MV-4-11 (cell line): ENCODE measurements at regions not wholly inside any gene's neighbourhood (a gene's known extent, or its start where the extent isn't known, plus 50 kb on each side); places are given as distances from the start of the nearest gene placed in this dataset.
"Not testable (repeated sequence)": the region's sequence is repeated elsewhere in the genome, so short reads cannot be mapped to it uniquely, and the experiment has no call there.

Source experiments
- DNase-seq: peaks from one replicate; lab custom pipeline; 2025; lab: John Stamatoyannopoulos, UW

DNA sequence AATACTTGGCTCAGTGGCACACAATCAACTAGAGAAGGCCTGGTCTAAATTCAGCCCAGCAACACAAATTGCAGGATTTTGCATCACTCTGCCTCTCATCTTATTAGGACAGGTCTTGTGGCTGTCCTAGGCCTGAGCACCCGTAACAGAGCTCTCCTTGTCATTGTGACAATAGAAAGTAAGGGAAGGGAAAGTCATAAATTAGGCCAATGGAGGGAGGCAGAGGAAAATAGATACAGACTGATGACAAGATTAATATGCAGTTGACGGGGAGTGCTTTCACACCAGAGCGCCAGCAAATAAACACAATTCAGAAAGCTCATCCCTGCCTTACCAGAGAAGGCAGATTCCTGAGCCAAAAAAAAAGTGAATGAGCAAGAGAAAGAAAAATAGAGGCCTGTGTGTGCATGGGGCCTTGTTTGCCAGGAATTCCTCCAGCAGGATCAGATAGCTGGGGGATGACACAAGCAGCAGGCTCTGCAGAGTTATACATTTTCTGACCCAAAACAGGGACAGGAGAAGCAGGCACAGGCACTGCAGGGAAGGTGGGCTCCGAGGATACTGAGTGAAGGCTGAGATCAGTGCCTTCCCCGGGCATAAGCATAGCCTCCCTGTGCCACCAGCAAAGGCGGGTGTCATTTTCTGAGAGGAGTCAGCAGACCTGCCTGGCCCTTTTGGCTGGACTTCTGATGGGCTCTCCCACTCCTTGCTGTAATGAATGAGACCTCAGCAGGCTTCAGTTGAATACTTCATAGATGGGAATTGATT lies 110.0 kb upstream of the SPAG17 start:
- DNase-seq: no peak

GRCh38 chr1:118291661-118292060 lies 106.6 kb upstream of the SPAG17 start:
- DNase-seq: no peak

GRCh38 chr1:118290571-118290970 lies 105.5 kb upstream of the SPAG17 start:
- DNase-seq: no peak

DNA sequence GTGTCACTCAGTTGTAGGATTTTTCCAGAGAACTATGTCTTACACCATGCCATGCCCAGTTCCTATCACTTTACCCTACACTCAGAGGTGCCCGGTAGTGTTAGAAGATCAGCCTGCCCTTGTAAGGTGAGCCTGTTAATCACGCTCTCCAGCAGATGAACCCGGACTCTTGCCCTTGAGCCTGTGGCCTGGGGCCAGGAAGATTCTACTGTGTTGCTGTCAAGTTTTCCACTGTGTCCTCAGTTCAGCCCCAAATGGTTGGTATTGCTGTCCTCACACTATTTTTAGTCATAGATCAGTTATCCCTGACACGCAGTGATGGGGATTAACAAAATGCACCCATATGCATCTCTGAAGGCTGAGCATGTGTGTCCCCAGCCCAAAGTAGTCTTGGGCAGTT lies 105.0 kb upstream of the SPAG17 start:
- DNase-seq: no peak

DNA sequence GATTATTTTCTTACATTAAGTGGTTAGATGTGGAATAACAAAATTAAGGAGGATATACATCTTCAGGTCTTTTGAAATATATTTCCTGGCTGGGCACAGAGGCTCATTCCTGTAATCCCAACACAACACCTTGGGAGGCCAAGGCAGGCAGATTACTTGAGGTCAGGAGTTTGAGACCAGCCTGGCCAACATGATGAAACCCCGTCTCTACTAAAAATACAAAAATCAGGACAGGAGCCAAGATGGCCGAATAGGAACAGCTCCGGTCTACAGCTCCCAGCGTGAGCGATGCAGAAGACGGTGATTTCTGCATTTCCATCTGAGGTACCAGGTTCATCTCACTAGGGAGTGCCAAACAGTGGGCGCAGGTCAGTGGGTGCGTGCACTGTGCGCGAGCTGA lies 95.6 kb upstream of the SPAG17 start:
- DNase-seq: not testable (repeated sequence)

DNA sequence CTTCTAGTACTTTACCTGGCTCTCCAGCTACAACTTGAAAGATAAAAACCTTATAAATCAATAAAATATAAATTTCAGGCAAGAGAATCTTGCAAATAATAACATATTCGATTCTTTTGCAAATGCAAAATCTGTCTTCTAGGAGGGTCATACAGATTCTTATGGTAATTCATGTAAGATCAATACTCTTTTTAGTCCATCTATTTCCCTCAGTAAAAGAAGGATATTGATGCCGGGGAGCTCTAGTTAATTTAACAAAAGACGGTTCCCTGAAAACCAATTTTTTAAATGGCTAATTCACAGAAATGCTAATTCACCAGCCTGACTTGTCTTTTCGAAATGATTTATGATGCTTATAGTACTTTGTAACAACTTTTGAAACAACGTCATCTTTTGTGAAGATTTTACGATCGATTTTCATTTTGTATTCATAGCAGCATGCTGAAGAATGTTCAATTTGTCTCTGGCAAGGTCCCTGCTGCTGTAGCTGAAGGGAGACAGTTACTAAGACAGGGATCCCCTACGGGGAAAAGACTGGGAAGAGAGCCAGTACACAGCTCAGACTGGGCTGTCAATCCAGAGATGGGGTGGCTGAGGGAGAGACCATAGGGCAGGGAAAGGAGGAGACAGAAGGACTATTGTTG lies 90.6 kb upstream of the SPAG17 start:
- DNase-seq: no peak

GRCh38 chr1:118272884-118273283 lies 87.9 kb upstream of the SPAG17 start:
- no peak for DNase-seq

- no peak for DNase-seq
Measured at GRCh38 chr1:118271883-118272282, 86.9 kb upstream of the SPAG17 start.

- no peak for DNase-seq
Measured at GRCh38 chr1:118269598-118269997, 84.6 kb upstream of the SPAG17 start.

DNA sequence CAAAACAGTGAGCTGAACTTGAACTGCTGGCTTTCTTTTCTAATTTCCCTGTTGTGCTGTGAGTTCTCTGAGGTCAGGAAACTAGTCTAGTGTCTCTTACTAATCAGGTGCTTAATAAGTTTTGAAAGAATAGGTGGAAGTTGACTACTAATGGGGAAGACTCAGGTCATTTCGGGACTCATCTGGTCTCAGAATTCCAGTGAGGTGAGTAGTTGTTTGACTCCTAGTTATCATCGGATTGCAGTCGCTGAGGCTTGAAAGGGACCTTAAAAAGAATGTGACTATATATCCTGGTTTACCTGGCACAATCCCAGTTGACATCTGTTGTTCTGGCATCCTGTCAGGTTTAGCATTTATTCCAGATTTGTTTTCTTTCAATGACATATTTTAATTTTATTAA lies 81.4 kb upstream of the SPAG17 start:
- DNase-seq: no peak

- DNase-seq: no peak
Measured at GRCh38 chr1:118264343-118264742, 79.3 kb upstream of the SPAG17 start.

DNA sequence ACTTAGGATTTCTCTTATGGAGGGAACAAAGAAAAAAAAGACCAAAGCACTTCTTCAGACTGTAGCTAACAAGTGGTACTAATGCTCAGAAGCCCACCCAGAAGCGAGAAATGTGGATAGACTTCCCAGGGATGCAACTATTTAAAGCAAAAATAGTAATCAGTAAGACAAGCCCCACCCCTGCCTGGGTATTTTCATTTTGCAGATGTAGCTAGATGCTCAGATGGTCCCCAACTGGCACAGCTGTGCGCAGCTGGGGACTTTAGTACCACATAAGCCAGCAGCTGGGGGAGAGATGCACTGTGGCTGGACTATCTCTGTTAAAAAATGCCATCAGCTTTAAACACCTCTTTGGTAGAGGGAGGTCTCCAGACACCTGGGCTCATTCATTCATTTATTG lies 77.8 kb upstream of the SPAG17 start:
- DNase-seq: no peak

DNA sequence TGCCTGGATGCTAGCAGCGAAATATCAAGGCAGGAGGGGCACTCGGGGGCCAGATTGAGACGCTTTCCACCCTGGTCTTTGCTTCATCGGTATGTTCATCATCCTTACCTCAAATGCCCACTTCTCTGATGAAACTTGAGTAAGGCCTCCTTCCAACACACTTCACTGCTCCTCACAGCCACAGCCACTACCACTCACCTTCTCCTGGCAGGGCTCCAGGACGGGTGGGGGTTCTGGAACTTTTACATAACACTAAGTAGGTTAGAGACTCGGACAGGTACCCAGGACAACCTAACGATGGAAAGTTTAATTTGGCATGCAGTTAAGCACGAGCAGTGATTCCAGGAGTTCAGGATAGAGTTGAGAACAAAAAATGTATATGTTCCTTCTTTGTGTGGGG lies 73.9 kb upstream of the SPAG17 start:
- DNase-seq: no peak

DNA sequence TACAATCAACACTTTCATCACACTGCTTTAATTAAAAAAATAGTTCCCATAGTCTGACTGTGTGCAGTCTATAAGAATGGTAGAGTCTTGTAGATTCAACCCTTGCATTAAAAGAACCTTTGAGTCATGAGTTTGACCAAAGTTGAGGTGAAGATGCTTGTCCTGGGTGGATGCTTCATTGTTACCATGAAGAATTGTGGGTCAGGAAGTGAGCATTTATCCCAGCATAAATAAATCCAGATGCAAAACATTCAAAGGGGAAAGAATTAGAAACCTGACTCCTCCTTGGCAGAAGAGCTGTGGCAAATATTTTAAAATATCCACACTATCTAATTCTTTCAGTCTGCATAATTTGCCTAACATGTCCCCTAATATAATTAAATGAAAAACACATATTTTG lies 72.9 kb upstream of the SPAG17 start:
- DNase-seq: no peak

- no peak for DNase-seq
Measured at GRCh38 chr1:118254491-118255425, 69.7 kb upstream of the SPAG17 start.

DNA sequence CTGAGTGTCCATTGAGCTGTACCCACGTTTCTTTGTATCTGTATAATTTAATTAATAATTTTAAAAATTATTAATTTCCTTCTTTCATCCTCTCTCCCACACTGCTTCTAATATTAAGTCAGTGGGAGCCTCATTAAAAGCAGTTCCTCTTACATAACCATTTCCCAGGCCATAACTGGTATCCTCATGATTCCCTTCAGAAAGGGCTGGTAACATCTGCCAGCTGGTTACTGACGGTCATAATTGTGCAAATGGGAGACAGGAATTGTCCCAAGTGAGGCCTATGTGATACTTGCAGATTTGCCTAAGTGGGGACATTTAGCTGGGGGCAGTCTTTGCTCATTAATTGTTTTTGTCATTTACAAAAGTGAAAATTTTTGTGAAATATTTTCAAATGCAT lies 69.0 kb upstream of the SPAG17 start:
- no peak for DNase-seq

GRCh38 chr1:118253053-118253915 lies 68.3 kb upstream of the SPAG17 start:
- no peak for DNase-seq

DNA sequence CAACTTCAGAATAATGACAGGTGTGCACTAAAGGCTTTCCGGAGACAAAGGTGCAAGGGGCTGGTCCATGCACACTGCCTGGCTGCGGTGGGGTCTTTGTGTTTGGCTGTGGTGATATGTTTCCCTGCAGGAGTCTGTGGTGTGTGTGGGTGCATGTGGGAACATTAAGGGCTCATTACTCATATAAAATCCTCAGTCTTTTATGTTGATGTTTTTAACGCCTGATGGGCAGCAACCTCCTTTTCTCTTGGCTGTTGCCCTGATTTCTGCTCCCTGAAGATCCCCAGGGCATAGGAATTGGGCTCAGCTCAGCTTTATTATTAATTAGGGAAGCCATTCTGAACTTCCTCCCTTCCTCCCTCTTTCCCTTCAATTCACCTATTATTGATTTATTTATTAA lies 67.6 kb upstream of the SPAG17 start:
- no peak for DNase-seq

GRCh38 chr1:118250232-118250631 lies 65.2 kb upstream of the SPAG17 start:
- no peak for DNase-seq

GRCh38 chr1:118249641-118250040 lies 64.6 kb upstream of the SPAG17 start:
- DNase-seq: no peak

DNA sequence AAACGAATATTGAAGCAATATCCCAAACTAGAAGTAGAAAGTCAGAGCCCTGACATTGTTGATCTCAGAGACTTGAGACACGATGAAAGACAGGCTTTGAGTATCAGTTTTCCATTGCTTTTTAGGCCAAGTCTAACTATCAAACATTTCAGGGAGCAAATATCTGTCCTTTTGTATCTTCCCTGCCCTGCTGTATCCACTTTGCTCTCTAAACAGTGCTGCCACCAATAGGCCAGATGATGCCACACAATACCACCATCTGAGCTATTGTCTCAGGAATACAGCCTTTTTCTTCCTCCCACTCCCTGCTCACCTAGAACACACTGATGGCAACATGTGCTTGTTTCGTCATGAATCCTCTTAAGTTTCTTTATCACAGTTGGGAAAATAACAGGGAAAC lies 62.6 kb upstream of the SPAG17 start:
- peak; percentile 3 for DNase-seq

- no peak for DNase-seq
Measured at GRCh38 chr1:118246646-118247045, 61.6 kb upstream of the SPAG17 start.
